ENCODE measurements at regions not wholly inside any gene's neighbourhood (a gene's known extent, or its start where the extent isn't known, plus 50 kb on each side); places are given as distances from the start of the nearest gene placed in this dataset.

DNA sequence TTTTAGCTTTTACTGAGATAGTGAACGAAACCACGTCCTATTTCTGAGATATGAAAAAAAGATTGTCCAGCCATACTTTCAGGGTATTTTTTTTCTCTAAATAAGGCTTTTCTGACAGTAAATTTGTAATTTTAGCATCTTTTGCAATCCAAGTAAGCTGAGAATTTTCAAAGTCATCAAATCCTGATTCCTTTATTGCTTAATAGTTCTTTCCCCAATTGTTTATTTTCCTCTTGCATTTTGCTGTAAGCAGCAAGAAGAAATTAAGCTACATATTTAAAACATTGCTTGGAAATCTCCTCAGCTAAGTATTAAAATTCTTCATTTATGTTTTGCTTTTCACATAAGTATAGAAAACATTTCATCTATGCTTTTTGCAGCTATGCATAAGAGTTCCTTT is 493.3 kb upstream of the CCDC179 start:
- no peak for DNase-seq (ENCODE audit: low spot score)
- CTCF ChIA-PET: no interaction called here
- TF ChIP-seq, protein P1, sequence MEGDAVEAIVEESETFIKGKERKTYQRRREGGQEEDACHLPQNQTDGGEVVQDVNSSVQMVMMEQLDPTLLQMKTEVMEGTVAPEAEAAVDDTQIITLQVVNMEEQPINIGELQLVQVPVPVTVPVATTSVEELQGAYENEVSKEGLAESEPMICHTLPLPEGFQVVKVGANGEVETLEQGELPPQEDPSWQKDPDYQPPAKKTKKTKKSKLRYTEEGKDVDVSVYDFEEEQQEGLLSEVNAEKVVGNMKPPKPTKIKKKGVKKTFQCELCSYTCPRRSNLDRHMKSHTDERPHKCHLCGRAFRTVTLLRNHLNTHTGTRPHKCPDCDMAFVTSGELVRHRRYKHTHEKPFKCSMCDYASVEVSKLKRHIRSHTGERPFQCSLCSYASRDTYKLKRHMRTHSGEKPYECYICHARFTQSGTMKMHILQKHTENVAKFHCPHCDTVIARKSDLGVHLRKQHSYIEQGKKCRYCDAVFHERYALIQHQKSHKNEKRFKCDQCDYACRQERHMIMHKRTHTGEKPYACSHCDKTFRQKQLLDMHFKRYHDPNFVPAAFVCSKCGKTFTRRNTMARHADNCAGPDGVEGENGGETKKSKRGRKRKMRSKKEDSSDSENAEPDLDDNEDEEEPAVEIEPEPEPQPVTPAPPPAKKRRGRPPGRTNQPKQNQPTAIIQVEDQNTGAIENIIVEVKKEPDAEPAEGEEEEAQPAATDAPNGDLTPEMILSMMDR (conservative IDR thresholded peaks at IDR 0.05; ENCODE audit: low read depth): no peak
- H3K27ac ChIP-seq: no peak overlapping the region
- POLR2A ChIA-PET (ENCODE audit: low non-redundant PET): no interaction called here

DNA sequence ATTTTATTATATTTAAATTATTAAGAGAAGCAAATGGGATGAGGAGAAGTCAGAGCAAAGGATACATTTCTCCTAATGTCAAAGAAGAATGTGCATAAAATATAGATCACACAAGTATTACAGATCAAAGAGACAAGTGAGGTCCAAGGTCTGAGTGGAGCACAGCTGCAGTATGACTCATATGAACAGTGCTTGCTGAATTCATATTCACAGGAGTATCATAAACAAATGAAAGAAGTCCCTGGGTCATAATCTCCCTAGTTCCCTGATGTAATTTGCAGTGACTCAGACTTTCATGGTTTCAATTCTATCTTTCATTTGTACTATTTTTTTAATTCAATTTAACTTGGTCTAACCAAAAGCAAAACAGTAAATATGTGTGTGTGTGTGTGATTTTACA is 499.0 kb upstream of the CCDC179 start:
- CTCF ChIA-PET: no interaction called here
- no peak overlapping the region for H3K27ac ChIP-seq
- TF ChIP-seq, protein P1 (conservative IDR thresholded peaks at IDR 0.05; ENCODE audit: low read depth): no peak
- peak; percentile 51 for DNase-seq (ENCODE audit: low spot score)
- POLR2A ChIA-PET (ENCODE audit: low non-redundant PET): no interaction called here

- CTCF ChIA-PET: no interaction called here
- TF ChIP-seq, protein P1 (conservative IDR thresholded peaks at IDR 0.05; ENCODE audit: low read depth): no peak
Measured at GRCh38 chr11:23364076-23364475, 503.8 kb upstream of the CCDC179 start.

DNA sequence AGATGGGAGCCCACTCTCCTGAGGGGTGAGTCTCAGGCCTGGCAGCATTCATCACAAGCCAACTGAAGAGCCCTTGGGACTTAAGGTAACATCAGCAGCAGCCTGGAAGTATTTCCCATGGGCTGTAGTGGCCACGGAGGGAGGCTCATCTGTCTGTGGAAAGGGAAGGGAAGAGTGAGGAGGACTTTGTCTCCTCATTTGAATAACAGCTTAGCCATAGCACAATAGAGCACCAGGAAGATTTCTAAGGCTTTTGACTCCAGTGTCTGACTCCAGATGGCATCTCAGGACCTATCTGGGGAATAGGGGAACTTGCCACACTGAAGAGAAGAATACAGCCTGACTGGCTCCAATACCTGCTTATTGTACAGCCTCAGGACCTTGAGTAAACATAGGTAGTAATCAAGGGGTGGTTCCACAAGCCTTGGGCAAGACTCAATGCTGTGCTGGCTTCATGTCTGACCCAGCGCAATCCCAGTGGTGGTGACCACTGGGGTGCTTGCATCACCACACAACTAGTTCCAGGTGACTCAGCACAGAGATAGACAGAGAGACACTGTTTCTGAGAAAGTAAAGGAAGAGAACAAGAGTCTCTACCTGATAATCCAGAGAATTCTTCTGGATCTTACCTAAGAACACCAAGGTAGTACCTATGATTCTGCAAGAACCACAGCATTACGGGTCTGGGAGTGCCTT is 510.5 kb upstream of the CCDC179 start:
- no peak for DNase-seq (ENCODE audit: low spot score)
- ChIA-PET POLR2A (ENCODE audit: low non-redundant PET) (no interaction called here), CTCF (no interaction called here)
- no peak overlapping the region for H3K27ac ChIP-seq
- TF ChIP-seq, protein P1 (conservative IDR thresholded peaks at IDR 0.05; ENCODE audit: low read depth): no peak

More at GRCh38 chr11:23364076-23364475, 503.8 kb upstream of the CCDC179 start:
- POLR2A ChIA-PET (ENCODE audit: low non-redundant PET): no interaction called here
- no peak for DNase-seq (ENCODE audit: low spot score)
- H3K27ac ChIP-seq: no peak overlapping the region

DNA sequence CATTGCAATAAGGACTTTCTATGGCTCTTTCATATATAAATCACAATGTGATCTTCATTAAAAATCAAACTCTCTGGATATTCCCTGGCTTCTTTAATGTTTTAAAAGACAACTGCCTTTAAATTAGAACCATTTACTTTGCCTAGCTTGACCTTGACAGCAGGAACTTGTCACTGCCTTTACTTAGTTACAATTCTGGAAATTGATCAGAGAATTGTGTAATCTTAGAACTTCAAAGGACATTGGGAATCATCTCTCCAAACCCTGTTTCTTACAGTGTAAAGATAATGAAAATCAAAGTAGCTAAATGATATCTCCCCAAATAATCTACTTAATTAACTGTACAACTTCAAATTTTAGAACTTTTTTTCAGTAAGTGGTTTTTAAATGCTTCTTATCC is 517.6 kb upstream of the CCDC179 start:
- DNase-seq (ENCODE audit: low spot score): no peak
- CTCF ChIA-PET: no interaction called here
- TF ChIP-seq, protein P1 (conservative IDR thresholded peaks at IDR 0.05; ENCODE audit: low read depth): no peak
- POLR2A ChIA-PET (ENCODE audit: low non-redundant PET): no interaction called here
- no peak overlapping the region for H3K27ac ChIP-seq

GRCh38 chr11:23391031-23391430 is 530.8 kb upstream of the CCDC179 start:
- no peak for DNase-seq (ENCODE audit: low spot score)
- CTCF ChIA-PET: interaction anchor here (0.6 kb wide), 1 partner anchor 458 kb away, joined by 3 read pairs; no protein-coding TSS in a partner anchor
- H3K27ac ChIP-seq: no peak overlapping the region
- TF ChIP-seq, protein P1 (conservative IDR thresholded peaks at IDR 0.05; ENCODE audit: low read depth): no peak
- POLR2A ChIA-PET (ENCODE audit: low non-redundant PET): no interaction called here

All from RWPE1 (cell line).